GM21619 (cell line): ENCODE measurements at regions not wholly inside any gene's neighbourhood (a gene's known extent, or its start where the extent isn't known, plus 50 kb on each side); places are given as distances from the start of the nearest gene placed in this dataset.

Source experiments
- ATAC-seq: cut with Tn5 transposase; IDR thresholded peaks from one replicate; pipeline ENCODE4 v1.9.1; 2021; ENCODE audit not compliant: unreplicated experiment

- no peak for ATAC-seq
Observed at GRCh38 chr12:24724814-24725213, 224.1 kb downstream of the BCAT1 start.

GRCh38 chr12:24723759-24724158 lies 225.1 kb downstream of the BCAT1 start:
- no peak for ATAC-seq

GRCh38 chr12:24721191-24721590 lies 227.7 kb downstream of the BCAT1 start:
- no peak for ATAC-seq

- ATAC-seq, result peak; percentile 88
Observed at GRCh38 chr12:24719293-24719721, 229.6 kb downstream of the BCAT1 start.

GRCh38 chr12:24718617-24719016 lies 230.3 kb downstream of the BCAT1 start:
- ATAC-seq, result no peak

- no peak for ATAC-seq
Observed at GRCh38 chr12:24714237-24714636, 234.7 kb downstream of the BCAT1 start.

GRCh38 chr12:24711056-24712008 lies 237.6 kb downstream of the BCAT1 start:
- ATAC-seq, result no peak

- ATAC-seq, result no peak
Observed at GRCh38 chr12:24709216-24709615, 239.7 kb downstream of the BCAT1 start.

GRCh38 chr12:24708718-24709117 lies 240.2 kb downstream of the BCAT1 start:
- ATAC-seq, result no peak

- ATAC-seq, result no peak
Observed at GRCh38 chr12:24708043-24708442, 240.9 kb downstream of the BCAT1 start.

- no peak for ATAC-seq
Observed at GRCh38 chr12:24707334-24707733, 241.6 kb downstream of the BCAT1 start.

GRCh38 chr12:24705741-24706358 lies 243.1 kb downstream of the BCAT1 start:
- peak; percentile 99 for ATAC-seq

- ATAC-seq, result no peak
Observed at GRCh38 chr12:24705216-24705615, 243.7 kb downstream of the BCAT1 start.

- ATAC-seq, result no peak
Observed at GRCh38 chr12:24701343-24701742, 247.6 kb downstream of the BCAT1 start.

GRCh38 chr12:24698972-24699371 lies 249.9 kb downstream of the BCAT1 start:
- no peak for ATAC-seq

GRCh38 chr12:24697769-24698168 lies 251.1 kb downstream of the BCAT1 start:
- ATAC-seq, result no peak

GRCh38 chr12:24697295-24697694 lies 251.6 kb downstream of the BCAT1 start:
- ATAC-seq, result no peak

GRCh38 chr12:24696800-24697199 lies 252.1 kb downstream of the BCAT1 start:
- no peak for ATAC-seq

- no peak for ATAC-seq
Observed at GRCh38 chr12:24695657-24696329, 253.1 kb downstream of the BCAT1 start.

GRCh38 chr12:24695103-24695502 lies 253.8 kb downstream of the BCAT1 start:
- no peak for ATAC-seq

- ATAC-seq, result no peak
Observed at GRCh38 chr12:24688601-24689000, 260.3 kb downstream of the BCAT1 start.

GRCh38 chr12:24681570-24681969 lies 267.3 kb downstream of the BCAT1 start:
- no peak for ATAC-seq
